ENCODE measurements at regions not wholly inside any gene's neighbourhood (a gene's known extent, or its start where the extent isn't known, plus 50 kb on each side); places are given as distances from the start of the nearest gene placed in this dataset.

DNA sequence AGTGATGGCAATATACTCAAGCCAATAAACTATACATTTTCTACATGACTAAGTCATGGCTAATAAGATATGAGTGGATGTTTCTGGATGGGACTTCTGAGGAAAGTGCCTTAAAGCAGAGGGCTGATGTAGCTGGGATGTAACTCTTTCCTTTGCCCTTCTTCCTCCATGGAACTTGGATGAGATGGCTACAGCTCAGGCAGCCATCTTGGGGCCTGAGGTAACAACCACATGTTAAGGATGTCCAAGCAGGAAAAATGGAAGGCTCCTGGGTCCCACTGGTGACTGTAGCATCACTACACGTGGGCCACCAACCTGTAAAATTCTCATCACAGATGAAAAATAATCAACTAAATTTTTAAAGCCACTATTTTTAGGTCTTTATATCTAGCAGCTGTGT lies 54.4 kb upstream of the GRIP1 start:
- Mint-ChIP-seq H3K27me3 (no peaks in the 10 kb centered on the region), H3K9me3 (ENCODE audit: low read depth) (no peaks in the 10 kb centered on the region), H3K4me3 (ENCODE audit: low read depth) (no peak overlapping the region), H3K36me3 (ENCODE audit: insufficient read depth) (no peaks in the 10 kb centered on the region), H3K4me1 (ENCODE audit: low read depth) (no peaks in the 10 kb centered on the region), H3K27ac (no peak overlapping the region)
- no peak for TF ChIP-seq CTCF (IDR thresholded peaks at IDR 0.05; ENCODE audit: unreplicated experiment)
- no peak for DNase-seq (ENCODE audit: low spot score, unreplicated experiment)

- H3K4me1 Mint-ChIP-seq (ENCODE audit: low read depth): no peaks in the 10 kb centered on the region
- H3K36me3 Mint-ChIP-seq (ENCODE audit: insufficient read depth): no peaks in the 10 kb centered on the region
- H3K27me3 Mint-ChIP-seq: no peaks in the 10 kb centered on the region
- DNase-seq (ENCODE audit: low spot score, unreplicated experiment): no peak
- H3K9me3 Mint-ChIP-seq (ENCODE audit: low read depth): no peaks in the 10 kb centered on the region
- H3K4me3 Mint-ChIP-seq (ENCODE audit: low read depth): no peak overlapping the region
- TF ChIP-seq CTCF (IDR thresholded peaks at IDR 0.05; ENCODE audit: unreplicated experiment): no peak
- H3K27ac Mint-ChIP-seq: no peak overlapping the region
These were observed 55.0 kb upstream of the GRIP1 start for GRCh38 chr12:66733839-66734238.

GRCh38 chr12:66735275-66735674 lies 56.4 kb upstream of the GRIP1 start:
- no peak for DNase-seq (ENCODE audit: low spot score, unreplicated experiment)
- Mint-ChIP-seq H3K4me1 (ENCODE audit: low read depth) (no peaks in the 10 kb centered on the region), H3K36me3 (ENCODE audit: insufficient read depth) (no peaks in the 10 kb centered on the region), H3K27ac (no peak overlapping the region), H3K27me3 (no peaks in the 10 kb centered on the region), H3K4me3 (ENCODE audit: low read depth) (no peak overlapping the region), H3K9me3 (ENCODE audit: low read depth) (no peaks in the 10 kb centered on the region)
- no peak for TF ChIP-seq CTCF (IDR thresholded peaks at IDR 0.05; ENCODE audit: unreplicated experiment)

- no peak overlapping the region for H3K27ac Mint-ChIP-seq
- no peak for DNase-seq (ENCODE audit: low spot score, unreplicated experiment)
- no peak overlapping the region for H3K4me3 Mint-ChIP-seq (ENCODE audit: low read depth)
- no peaks in the 10 kb centered on the region for H3K36me3 Mint-ChIP-seq (ENCODE audit: insufficient read depth)
- TF ChIP-seq CTCF (IDR thresholded peaks at IDR 0.05; ENCODE audit: unreplicated experiment): no peak
- H3K4me1 Mint-ChIP-seq (ENCODE audit: low read depth): no peaks in the 10 kb centered on the region
- H3K9me3 Mint-ChIP-seq (ENCODE audit: low read depth): no peaks in the 10 kb centered on the region
- no peaks in the 10 kb centered on the region for H3K27me3 Mint-ChIP-seq
These were observed 58.1 kb upstream of the GRIP1 start for GRCh38 chr12:66736931-66737330.

GRCh38 chr12:66739266-66739665 lies 60.4 kb upstream of the GRIP1 start:
- H3K4me1 Mint-ChIP-seq (ENCODE audit: low read depth): no peaks in the 10 kb centered on the region
- H3K27ac Mint-ChIP-seq: no peak overlapping the region
- H3K9me3 Mint-ChIP-seq (ENCODE audit: low read depth): no peaks in the 10 kb centered on the region
- no peak for DNase-seq (ENCODE audit: low spot score, unreplicated experiment)
- no peak overlapping the region for H3K4me3 Mint-ChIP-seq (ENCODE audit: low read depth)
- no peaks in the 10 kb centered on the region for H3K27me3 Mint-ChIP-seq
- no peaks in the 10 kb centered on the region for H3K36me3 Mint-ChIP-seq (ENCODE audit: insufficient read depth)
- TF ChIP-seq CTCF (IDR thresholded peaks at IDR 0.05; ENCODE audit: unreplicated experiment): no peak
